ENCODE measurements at regions not wholly inside any gene's neighbourhood (a gene's known extent, or its start where the extent isn't known, plus 50 kb on each side); places are given as distances from the start of the nearest gene placed in this dataset.
"Not testable (repeated sequence)": the region's sequence is repeated elsewhere in the genome, so short reads cannot be mapped to it uniquely, and the experiment has no call there.

- not testable (repeated sequence) for H3K27ac ChIP-seq (ENCODE audit: low read depth, low read length); H3K4me1 ChIP-seq (ENCODE audit: control insufficient read depth, low read length); H3K27me3 ChIP-seq (ENCODE audit: control insufficient read depth, low read length); H3K79me2 ChIP-seq (ENCODE audit: control insufficient read depth, low read length); H4K20me1 ChIP-seq (ENCODE audit: control insufficient read depth, insufficient read depth, low read depth, low read length); H3F3A ChIP-seq (ENCODE audit: control insufficient read depth, insufficient read depth); H3K4me2 ChIP-seq (ENCODE audit: low read length); H3K36me3 ChIP-seq (ENCODE audit: control insufficient read depth, low read length); H3K9me3 ChIP-seq (ENCODE audit: control insufficient read depth, insufficient read depth, low read length); H3K4me3 ChIP-seq (ENCODE audit: low read length); H3K9me2 ChIP-seq (replicated peaks; ENCODE audit: control insufficient read depth, low read length)
These were observed 138.7 kb upstream of the GOLGA6L6 start for GRCh38 chr15:20680257-20680815.

GRCh38 chr15:20672470-20672869, 130.9 kb upstream of the GOLGA6L6 start:
- H3K9me3 ChIP-seq (ENCODE audit: control insufficient read depth, insufficient read depth, low read length): no peaks in the 10 kb centered on the region
- H3K4me1 ChIP-seq (ENCODE audit: control insufficient read depth, low read length): no peaks in the 10 kb centered on the region
- H3K4me3 ChIP-seq (ENCODE audit: low read length): no peak overlapping the region
- no peak for TF ChIP-seq EZH2phosphoT487 (IDR thresholded peaks at IDR 0.05; ENCODE audit: borderline replicate concordance, low read length)
- no peak for TF ChIP-seq CTCF (IDR thresholded peaks at IDR 0.05; ENCODE audit: low read depth, low read length, poor library complexity, severe bottlenecking)
- no peaks in the 10 kb centered on the region for H3K79me2 ChIP-seq (ENCODE audit: control insufficient read depth, low read length)
- H3K4me2 ChIP-seq (ENCODE audit: low read length): no peak overlapping the region
- H3K36me3 ChIP-seq (ENCODE audit: control insufficient read depth, low read length): no peaks in the 10 kb centered on the region
- H3K27ac ChIP-seq (ENCODE audit: low read depth, low read length): no peak overlapping the region
- H3K27me3 ChIP-seq (ENCODE audit: control insufficient read depth, low read length): no peaks in the 10 kb centered on the region
- H3K9me2 ChIP-seq (replicated peaks; ENCODE audit: control insufficient read depth, low read length): no peaks in the 10 kb centered on the region
- H3F3A ChIP-seq (ENCODE audit: control insufficient read depth, insufficient read depth): no peaks in the 10 kb centered on the region
- no peaks in the 10 kb centered on the region for H4K20me1 ChIP-seq (ENCODE audit: control insufficient read depth, insufficient read depth, low read depth, low read length)

GRCh38 chr15:20671675-20672074, 130.1 kb upstream of the GOLGA6L6 start:
- no peaks in the 10 kb centered on the region for H3K9me3 ChIP-seq (ENCODE audit: control insufficient read depth, insufficient read depth, low read length)
- H3K4me2 ChIP-seq (ENCODE audit: low read length): no peak overlapping the region
- no peaks in the 10 kb centered on the region for H3K9me2 ChIP-seq (replicated peaks; ENCODE audit: control insufficient read depth, low read length)
- H3K79me2 ChIP-seq (ENCODE audit: control insufficient read depth, low read length): no peaks in the 10 kb centered on the region
- H3K27me3 ChIP-seq (ENCODE audit: control insufficient read depth, low read length): no peaks in the 10 kb centered on the region
- no peak overlapping the region for H3K4me3 ChIP-seq (ENCODE audit: low read length)
- H3F3A ChIP-seq (ENCODE audit: control insufficient read depth, insufficient read depth): no peaks in the 10 kb centered on the region
- no peaks in the 10 kb centered on the region for H3K4me1 ChIP-seq (ENCODE audit: control insufficient read depth, low read length)
- H4K20me1 ChIP-seq (ENCODE audit: control insufficient read depth, insufficient read depth, low read depth, low read length): no peaks in the 10 kb centered on the region
- H3K27ac ChIP-seq (ENCODE audit: low read depth, low read length): no peak overlapping the region
- no peak for TF ChIP-seq EZH2phosphoT487 (IDR thresholded peaks at IDR 0.05; ENCODE audit: borderline replicate concordance, low read length)
- no peak for TF ChIP-seq CTCF (IDR thresholded peaks at IDR 0.05; ENCODE audit: low read depth, low read length, poor library complexity, severe bottlenecking)
- H3K36me3 ChIP-seq (ENCODE audit: control insufficient read depth, low read length): no peaks in the 10 kb centered on the region

GRCh38 chr15:20666410-20666809, 124.8 kb upstream of the GOLGA6L6 start:
- not testable (repeated sequence) for H3F3A ChIP-seq (ENCODE audit: control insufficient read depth, insufficient read depth); H3K36me3 ChIP-seq (ENCODE audit: control insufficient read depth, low read length); H3K79me2 ChIP-seq (ENCODE audit: control insufficient read depth, low read length); H3K27me3 ChIP-seq (ENCODE audit: control insufficient read depth, low read length); H3K27ac ChIP-seq (ENCODE audit: low read depth, low read length); H4K20me1 ChIP-seq (ENCODE audit: control insufficient read depth, insufficient read depth, low read depth, low read length); H3K9me2 ChIP-seq (replicated peaks; ENCODE audit: control insufficient read depth, low read length); H3K4me2 ChIP-seq (ENCODE audit: low read length); H3K4me1 ChIP-seq (ENCODE audit: control insufficient read depth, low read length); H3K9me3 ChIP-seq (ENCODE audit: control insufficient read depth, insufficient read depth, low read length); H3K4me3 ChIP-seq (ENCODE audit: low read length)
